ENCODE measurements at regions not wholly inside any gene's neighbourhood (a gene's known extent, or its start where the extent isn't known, plus 50 kb on each side); places are given as distances from the start of the nearest gene placed in this dataset.
"Not testable (repeated sequence)": the region's sequence is repeated elsewhere in the genome, so short reads cannot be mapped to it uniquely, and the experiment has no call there.

DNA sequence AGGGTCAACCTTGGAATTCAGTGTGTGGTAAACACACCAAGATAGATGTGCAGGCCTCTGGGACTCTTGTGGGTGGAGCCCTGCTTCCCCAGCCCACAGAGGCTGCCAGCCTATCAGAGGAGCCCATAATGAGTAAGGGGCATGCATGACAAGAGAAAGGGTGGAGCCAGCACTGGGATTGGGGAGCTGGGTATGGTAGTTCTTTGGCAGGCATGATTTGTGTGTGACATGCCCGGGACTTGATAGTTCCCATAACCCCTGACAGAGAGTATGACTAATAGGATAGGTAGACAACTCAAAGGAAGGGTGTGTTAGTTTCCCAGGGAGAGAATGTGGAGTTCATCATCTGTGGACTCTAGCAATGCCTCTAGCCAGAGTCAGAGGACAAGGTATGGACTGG, 143.0 kb downstream of the EMP1 start:
- peak; percentile 58 for DNase-seq

DNA sequence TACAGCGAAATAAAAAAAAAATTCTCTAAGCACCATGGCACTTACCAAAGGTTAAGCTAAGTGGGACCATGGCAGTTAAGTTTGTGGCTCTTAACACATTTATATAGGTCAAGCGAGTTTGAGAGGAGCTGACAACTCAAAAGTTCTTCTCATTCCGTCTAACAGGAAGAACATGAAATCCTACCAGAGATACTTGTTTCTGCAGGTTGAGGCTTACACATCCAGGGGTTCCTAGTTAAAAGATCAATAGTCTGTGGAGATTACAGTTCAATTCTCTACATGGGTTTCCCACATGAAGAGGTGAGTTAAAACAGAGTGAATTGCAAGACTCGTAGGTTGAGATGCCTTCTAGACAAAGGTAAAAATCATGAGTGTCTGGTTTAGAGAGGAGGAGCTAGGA, 142.6 kb downstream of the EMP1 start:
- no peak for DNase-seq

DNA sequence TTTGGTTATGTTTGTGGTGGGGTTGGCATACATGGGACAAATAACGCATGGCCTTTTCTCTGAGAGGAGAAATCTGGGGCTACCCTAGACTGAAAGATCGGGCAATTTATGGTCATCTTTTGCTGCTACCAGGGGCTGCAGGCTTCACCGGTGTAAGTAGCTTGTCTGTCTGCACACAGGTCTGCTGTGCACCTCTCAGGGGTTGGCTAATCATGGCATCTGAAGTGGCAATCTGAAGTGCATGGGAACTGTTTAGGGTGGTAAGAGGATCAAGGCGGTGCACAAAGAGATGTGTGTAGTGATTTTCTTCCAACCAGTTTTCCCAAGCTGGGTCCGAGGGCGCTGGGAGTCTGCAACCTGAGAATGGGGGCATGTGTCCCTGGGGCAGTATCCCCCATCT, 141.3 kb downstream of the EMP1 start:
- no peak for DNase-seq

DNA sequence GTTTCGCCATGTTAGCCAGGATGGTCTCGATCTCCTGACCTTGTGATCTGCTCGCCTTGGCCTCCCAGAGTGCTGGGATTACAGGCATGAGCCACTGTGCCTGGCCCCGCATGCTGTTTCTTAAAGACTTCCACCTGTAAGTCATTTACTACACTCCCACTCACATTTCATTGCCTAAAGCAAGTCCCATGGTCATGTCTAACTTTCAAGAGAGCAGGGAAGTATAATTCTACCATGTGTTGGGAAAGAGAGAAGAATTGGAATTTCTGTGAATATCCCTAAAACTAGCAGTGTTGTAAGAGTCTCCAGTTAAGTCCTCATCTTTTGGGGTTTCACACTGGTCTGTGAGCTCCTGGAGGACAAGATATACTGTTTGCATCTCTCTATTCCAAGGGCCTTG, 139.7 kb downstream of the EMP1 start:
- no peak for DNase-seq

DNA sequence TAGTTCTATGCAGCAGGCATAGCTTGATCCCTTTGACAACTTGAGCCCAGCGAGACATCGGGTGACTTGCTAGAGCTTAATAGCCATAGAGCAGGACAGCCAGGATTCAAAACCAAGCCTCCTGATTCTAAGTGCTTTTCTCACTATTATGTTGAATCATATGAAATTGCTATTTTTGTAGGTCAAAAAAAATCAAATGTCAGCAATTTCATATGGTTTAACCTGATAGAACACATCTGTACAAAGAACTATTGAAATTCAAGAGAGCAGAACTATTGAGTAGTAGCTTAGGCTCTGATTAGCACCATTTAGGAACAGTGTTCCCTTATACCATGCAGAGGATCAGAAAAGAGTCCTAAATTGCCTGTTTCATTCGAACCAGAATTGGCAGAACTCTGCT, 132.0 kb downstream of the EMP1 start:
- no peak for DNase-seq

DNA sequence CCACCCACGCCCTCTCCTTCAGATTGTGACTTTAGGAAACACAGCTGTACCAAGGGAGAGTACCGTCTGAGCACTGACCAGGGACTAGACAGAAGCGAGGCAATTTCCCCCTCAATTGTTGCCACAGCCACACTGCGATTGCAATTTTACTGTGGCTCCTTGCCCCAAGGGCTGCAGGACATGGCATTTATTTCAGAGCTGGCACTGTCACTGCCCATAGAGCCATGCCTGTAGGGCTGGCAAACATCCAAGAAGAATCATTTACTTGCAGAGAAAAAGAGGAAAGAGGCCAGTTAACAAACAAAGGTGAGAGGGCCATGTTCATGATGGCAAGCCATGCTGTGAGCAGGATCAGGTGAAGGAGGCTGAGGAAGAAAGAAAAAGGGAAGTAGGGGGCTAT, 129.6 kb downstream of the EMP1 start:
- no peak for DNase-seq

DNA sequence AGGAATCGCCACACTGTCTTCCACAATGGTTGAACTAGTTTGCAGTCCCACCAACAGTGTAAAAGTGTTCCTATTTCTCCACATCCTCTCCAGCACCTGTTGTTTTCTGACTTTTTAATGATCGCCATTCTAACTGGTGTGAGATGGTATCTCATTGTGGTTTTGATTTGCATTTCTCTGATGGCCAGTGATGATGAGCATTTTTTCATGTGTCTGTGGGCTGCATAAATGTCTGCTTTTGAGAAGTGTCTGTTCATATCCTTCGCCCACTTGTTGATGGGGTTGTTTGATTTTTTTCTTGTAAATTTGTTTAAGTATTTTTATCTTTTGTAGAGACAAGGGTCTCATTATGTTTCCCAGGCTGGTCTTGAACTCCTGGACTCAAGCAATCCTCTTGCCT, 128.5 kb downstream of the EMP1 start:
- DNase-seq, result not testable (repeated sequence)

DNA sequence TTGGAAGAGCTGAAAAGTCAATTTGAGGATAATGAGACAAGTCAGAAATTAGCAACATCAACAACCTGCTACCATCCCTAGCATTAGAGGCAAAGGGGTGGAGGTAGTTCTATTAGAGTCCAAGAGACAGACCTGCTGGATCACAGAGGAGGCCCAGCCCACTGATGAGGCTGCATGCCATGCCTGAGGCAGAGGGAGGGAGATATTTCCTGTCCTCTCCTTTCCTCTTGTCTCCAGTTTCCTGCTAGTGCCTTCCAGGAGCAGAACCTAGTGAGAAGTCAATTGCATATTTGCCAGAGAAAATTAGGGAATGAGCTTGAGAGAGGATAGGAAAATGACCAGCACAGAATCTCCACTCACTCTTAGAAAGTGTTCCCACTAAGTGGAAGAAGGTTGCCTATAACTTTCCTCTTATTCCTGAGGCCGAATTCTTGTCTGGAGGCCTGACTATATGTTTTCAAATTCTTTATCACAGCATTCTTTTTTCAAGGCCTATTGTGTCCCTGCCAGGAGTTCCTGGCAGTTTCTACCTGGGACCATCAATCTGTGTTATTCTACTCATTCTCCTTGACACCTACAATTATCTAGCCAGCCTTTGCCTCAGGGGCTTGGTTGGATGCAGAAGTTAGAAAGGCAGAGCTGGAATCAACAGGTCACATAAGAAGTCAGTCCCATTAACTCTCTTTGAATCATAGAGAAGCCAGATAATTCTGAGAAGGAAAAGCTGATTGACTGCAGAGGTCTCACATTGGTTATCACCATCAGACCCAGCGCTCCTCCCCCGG, 121.9 kb downstream of the EMP1 start:
- DNase-seq, result no peak

DNA sequence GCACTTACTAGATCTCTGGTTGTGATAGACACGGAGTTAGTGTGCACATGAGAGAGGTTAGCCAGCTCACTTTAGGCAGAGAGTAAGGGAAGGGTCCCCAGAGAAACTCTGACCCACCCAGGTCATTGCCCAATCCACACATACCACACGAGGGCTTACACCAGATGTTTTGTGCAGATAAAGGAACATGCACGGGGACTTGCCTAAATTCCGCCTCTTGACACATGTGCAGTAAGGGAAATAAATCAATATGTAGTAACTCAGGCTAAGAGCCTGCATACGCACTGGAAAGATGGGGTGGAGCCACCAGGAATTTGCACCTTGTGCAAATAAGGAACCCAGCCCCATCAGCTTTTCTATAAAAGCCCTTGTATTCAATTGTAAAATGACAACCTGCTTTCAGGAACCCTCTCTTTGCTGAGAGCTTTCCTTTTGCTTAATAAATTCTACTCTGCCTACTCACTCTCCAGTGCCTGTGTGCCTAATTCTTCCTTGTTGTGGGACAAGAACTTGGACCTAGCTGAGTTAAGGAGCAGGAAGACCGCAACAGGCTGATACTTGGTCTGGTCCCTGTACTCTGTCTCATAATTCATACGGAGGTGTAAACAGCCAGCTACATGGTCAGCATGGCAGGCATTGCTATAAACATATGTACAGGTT, 120.2 kb downstream of the EMP1 start:
- no peak for DNase-seq

DNA sequence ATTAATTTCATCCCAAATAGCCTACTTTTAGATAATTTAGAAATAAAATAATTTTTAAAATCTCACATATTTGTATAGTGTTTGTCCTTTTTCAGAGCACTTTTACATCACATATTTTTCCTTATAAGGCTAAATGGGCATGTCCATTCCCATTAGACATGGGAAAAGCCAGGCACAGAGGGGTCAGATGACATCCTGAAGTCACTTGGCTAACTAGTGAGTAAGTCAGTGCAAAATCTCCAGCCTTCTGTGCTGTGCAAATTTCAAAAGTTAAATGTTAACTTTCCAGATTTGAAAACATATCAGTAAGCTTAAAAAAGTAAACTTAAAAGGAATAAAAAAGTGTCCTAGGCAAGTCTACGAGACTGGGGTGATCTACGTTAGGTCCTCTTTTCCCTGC, 117.4 kb downstream of the EMP1 start:
- DNase-seq, result no peak

DNA sequence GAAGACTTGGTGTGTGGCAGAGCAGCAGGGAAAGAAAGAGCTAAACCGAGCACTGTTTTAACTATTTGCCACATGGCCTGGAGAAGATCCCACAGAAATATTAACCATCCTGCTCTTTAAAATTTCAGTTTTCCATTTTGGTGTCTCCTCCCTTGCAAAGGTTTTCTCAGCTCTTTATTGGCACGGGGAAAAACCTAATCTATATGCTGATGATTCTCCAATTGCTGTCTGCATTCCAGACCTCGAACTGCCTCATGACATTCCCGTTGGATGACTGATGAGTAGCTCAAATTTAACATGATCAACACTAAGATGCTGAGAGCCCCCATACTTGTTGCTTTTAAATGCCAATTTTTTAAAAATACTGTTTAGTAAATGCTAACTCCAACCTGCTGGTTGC, 115.0 kb downstream of the EMP1 start:
- DNase-seq, result peak; percentile 7

DNA sequence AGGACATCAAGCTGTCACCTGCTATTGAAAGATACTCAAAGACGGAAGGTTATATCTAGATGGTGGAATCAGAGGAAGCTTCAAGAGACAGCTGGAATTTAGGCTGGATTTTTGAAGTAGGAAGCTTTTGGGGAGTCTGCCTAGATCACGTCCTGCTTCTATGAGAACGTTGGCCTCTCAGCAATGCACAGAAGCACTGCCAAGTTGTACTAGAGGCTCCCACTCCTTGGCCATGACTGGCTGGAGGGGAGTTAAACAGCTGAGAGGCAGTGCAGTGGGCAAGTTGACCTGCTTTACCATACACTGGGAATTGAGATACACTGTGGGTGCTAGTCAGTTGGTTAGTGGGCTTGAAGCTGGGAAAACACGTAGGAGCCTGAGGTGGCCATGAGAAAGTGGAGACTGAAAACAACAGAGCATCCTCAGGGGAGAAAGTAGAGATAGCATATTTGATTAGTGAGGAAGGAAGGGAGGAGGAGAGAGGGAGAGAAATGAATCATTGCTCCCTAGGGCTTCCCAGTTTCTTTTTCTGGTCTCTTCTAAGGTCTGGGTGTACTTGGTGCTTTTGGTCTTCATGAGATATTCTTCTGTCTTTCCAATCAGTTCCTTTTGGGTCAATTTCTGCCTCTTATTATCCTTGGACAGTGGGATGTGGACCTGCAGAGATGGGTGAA, 110.8 kb downstream of the EMP1 start:
- DNase-seq, result peak; percentile 2

DNA sequence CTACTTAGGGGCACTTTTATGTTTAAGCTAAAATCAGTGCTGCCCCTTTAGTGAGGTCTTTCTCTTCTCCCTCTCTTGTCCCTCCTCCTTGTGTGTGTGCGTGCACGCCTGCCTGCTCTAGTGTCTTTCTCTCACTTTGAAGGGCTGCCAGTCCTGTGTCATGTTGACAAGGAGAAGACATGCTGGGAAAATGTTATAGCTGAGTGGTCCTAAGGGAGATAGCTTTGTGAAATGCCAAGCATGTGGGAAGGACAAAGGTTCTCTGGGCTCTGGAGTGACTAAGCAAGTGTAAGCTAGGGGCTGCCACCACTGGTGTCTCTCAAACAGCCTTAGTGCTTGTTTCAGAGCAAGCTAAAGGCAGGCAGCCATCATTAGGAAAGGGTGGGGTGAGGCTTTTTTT, 108.4 kb downstream of the EMP1 start:
- no peak for DNase-seq

DNA sequence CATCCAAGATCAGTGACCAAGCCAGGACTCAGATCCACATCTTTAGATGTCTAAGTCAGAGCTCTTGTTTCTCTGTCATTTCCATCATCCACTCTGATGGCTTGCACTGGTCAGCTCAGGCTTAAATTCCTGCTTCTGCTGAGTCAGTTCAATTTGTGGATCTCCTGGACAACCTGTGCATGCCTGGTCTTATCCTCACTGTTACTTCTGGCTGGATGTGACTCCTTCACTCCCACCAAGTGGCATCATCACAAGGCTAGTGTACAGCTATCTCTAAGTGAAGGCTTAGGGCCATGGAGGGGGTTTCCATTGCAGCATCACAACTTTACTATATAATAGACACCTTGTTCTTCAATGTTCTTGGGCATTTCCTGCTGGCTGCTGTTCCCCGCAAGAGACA, 102.9 kb downstream of the EMP1 start:
- no peak for DNase-seq

DNA sequence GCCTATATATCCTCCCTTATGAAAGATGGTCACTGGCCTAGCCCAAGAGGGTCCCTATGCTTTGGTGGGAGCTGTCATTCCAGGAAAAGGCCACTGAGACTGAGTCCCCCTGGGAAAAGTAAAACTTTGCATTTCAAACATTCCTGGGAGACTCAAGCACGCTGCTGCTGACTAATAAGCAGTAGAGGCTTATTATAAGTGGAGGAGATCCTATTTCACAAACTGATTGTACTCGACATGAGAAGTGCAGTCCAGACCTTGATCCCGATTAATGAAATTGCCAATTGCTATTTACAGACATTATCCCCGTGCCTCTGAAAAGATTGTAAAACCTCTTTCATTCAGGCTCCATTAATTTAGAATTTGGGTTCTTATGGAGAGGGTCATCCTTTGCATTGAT, 96.6 kb downstream of the EMP1 start:
- DNase-seq, result peak; percentile 39

DNA sequence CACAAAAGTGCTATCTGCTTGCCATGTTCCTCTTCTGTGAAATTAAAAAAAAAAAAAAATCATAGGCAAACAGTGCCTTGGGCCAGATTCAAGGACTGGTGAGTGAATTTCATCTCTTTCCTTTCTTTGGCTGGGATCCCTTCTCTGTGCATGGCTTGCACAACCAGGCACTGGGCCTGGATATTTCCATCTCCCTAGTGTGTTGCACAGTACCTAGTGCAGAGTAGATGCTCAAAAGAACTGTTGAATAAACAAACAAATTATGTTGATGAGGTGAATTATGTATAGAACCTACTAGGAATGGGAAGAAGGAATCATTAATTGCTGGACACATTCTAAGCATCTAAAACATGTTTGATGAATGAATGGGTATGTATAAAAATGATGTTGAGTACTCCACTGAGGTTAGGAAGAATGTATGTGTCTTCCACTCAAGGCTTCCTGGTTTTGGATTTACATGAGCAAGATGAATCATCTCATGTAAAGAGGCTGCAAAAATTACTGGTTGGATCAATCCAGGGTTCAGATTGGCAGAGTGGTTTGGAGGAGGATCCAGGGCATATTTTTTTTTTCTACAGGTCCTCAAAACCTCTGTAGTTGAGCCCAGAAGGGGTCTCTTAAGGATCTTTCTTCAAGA, 93.2 kb downstream of the EMP1 start:
- DNase-seq, result peak; percentile 67

DNA sequence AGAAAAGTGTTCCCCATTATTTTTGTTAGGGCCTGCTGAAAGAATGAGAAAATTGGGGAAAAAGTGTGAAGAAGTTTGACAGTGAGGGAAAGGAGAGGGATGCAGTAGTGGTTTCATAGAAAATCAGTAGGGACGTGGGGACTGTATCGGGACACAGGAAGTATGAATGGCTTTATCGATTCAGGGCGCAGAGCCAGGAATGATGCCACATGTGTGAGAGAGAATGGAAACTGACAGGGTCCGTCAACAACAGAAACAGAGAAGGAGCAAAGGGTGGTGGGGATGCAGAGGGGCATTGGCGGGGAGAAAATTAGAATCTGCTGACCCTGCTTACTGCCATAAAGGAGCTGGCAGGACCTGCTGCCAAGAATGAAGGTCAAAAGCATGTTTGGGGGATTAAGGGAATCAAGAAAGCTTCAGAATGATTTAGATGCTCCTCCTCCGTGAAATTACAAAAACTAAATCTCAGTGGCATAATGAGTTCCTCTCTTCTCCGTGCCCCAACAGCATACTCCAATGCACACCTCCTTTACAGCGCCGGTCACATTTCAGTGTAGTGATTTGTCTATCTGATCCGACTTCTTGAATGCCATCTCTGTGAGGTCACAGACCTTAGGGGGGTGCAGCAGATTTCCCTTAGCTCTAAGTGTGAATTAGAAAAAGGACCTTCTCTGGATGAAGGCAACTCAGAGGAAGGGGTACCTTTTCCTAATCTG, 92.6 kb downstream of the EMP1 start:
- DNase-seq, result peak; percentile 39

DNA sequence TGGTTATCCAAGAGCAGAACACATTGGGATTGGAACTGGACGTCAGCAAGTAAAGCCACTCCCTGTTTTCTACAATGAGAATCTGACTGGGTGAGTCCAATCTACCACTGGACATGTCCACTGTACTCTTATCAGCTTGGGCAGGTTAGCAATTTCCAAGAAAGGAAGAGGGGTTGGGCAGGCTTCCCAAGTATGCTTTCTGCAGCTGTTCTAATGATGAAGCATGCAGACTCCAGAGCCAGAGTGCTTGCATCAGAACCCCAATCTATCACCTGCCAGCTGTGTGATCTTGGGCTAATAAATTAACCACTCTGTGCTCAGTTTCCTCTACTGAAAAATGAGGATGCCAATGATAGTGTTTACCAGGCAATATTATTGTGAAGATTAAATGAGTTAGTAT, 92.0 kb downstream of the EMP1 start:
- peak; percentile 65 for DNase-seq

DNA sequence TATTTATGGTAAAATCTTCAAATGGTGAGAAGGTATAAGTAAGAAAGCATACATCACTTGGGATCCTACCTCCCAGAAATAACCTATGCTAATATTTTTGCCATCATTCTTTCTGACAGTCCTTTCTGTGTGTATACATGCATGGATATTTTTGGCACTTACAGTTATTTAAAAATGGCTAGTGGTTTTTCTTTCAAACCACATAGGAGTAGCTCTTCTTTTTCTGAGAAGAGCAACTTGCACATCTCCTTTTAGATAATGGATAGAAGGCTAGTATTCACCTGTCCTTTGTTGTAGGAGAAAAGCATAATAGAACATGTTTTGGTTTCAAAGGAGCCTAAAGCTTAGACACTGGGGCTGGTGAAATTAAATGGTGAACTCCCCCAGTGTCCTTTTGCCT, 87.3 kb downstream of the EMP1 start:
- no peak for DNase-seq

DNA sequence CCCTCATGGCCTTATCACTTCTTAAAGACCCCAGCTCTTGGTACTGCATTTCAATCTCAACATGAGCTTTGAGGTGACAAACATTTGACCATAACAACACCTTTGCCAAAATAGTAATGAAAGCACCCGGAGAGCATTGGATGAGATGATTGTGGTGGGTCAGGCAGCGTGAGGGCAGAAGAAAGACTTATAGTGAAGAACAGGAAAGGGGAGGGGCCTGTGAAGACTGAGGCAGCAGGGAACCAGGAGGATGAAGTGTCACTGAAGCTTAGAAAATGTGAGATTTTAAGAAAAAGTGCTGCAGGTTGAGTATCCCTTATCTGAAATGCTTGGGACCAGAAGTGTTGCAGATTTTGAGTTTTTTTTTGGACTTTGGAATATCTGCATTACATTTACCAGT, 86.3 kb downstream of the EMP1 start:
- no peak for DNase-seq

DNA sequence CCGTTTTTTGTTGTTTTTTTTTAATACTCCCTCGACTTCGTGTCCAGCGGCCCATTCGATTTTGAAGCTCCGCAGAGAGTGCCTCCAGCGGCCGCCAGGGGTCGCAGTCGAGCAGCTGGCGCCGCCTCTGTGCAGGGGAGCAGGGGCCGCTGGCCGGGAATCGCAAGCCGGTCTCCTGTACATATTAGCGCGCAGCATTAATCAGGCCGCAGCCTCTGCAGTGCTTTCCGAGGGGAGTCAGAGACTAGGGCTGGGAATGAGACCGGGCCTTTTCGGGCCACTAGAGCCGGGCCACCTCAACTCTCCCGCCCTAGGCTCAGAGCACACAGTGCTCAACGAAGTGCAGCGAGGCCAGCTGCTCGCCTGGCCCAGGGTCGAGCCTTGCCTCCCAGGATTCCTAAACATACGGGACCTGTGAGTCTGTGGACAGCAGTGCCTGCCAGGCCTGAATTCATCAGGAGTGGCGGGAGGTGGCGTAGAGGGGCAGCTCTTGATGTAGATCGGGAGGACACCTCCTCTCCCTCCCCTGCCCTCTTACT, 81.8 kb downstream of the EMP1 start:
- peak; percentile 69 for DNase-seq

DNA sequence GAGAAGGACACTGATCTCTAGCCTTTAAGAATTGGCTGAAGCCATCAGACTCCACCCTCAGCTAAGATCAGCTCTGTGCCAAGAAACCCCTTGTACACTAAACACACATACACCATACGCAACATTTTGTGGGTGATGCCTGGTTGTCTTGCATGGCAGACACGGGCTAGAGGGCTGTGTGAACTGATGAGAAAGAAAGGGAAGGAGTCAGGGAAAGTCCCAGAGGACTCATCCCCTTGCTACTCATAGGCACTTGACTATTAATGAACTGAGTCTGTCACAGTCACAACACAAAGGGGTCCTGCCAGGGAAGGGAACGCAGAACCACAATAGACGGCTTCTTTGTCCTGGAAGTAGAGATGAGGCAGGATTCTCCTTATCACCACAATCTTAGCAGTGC, 80.8 kb downstream of the EMP1 start:
- no peak for DNase-seq

All from fibroblast of upper back skin (primary cell).